Mesothelial cell of epicardium (in vitro differentiated cells): ENCODE measurements at regions not wholly inside any gene's neighbourhood (a gene's known extent, or its start where the extent isn't known, plus 50 kb on each side); places are given as distances from the start of the nearest gene placed in this dataset.

Experiments
- DNase-seq, 2 experiments: peaks; one replicate each; pipeline ENCODE4 v3.0.0; 2021; ENCODE audit warnings: low spot score in 2 of 2; ENCODE audit not compliant: unreplicated experiment in 2 of 2
- H3K27ac Mint-ChIP-seq: 2 replicates; pipeline ENCODE4 v1.8.0; 2021; ENCODE audit warnings: mixed read lengths
- H3K27me3 Mint-ChIP-seq: 2 replicates; pipeline ENCODE4 v1.8.0; 2021; ENCODE audit warnings: low read depth, mixed read lengths
- H3K36me3 Mint-ChIP-seq: 2 replicates; pipeline ENCODE4 v1.8.0; 2021; ENCODE audit warnings: mixed read lengths
- H3K4me1 Mint-ChIP-seq: 2 replicates; pipeline ENCODE4 v1.8.0; 2021; ENCODE audit warnings: mixed read lengths
- H3K4me3 Mint-ChIP-seq: 2 replicates; pipeline ENCODE4 v1.8.0; 2021; ENCODE audit warnings: mild to moderate bottlenecking, moderate library complexity, mixed read lengths
- H3K9me3 Mint-ChIP-seq: 2 replicates; pipeline ENCODE4 v1.8.0; 2021; ENCODE audit warnings: mixed read lengths
- CTCF ChIP-seq: fragments of 200-600 bp; sonication (generic); IDR thresholded peaks from one replicate; pipeline ENCODE4 v1.5.0; 2021; ENCODE audit warnings: antibody characterized with exemption; ENCODE audit not compliant: unreplicated experiment

DNA sequence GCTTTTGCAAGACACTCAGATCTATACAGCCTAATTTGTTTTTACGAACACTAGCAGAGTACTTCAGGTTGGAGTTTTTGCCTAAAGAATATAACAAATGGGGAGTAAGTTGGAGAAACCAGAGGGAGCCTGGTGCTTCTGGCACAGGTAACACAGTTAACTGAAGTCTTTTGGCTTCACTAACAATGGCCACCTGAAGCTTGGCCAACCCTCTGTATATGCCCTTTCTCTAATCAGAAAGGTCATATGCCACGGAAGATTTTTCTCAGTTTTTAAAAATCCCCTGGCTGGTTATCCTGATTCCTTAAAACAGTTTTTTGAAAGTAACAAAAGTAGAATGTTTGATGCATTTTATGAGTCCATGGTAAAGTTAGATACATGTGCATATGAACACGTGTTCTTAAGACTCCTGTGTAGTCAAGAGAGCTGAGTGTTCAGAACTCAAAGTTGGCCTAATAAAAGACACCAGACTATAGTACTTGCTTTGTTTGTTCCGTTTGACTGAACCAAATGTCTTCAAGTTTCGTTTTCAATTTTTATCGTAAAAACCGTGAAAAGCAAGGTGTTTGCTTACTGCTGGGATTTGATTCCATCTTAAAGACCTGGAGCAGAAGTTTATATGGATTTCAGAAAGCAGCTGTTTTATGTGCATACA, 137.5 kb downstream of the KCNRG start:
- TF ChIP-seq CTCF = no peak
- peaks cover 27% of the 10 kb centered on the region for H3K4me1 Mint-ChIP-seq
- H3K27ac Mint-ChIP-seq = no peak overlapping the region
- H3K27me3 Mint-ChIP-seq = no peaks in the 10 kb centered on the region
- H3K36me3 Mint-ChIP-seq = no peaks in the 10 kb centered on the region
- H3K9me3 Mint-ChIP-seq = no peaks in the 10 kb centered on the region
- DNase-seq = no peak
- H3K4me3 Mint-ChIP-seq = no peak overlapping the region

- no peak overlapping the region for H3K4me3 Mint-ChIP-seq
- no peak overlapping the region for H3K27ac Mint-ChIP-seq
- TF ChIP-seq CTCF = no peak
- DNase-seq = no peak
- H3K27me3 Mint-ChIP-seq = no peaks in the 10 kb centered on the region
- peaks cover 27% of the 10 kb centered on the region for H3K4me1 Mint-ChIP-seq
- no peaks in the 10 kb centered on the region for H3K9me3 Mint-ChIP-seq
- H3K36me3 Mint-ChIP-seq = no peaks in the 10 kb centered on the region
These were observed 138.2 kb downstream of the KCNRG start for GRCh38 chr13:50153401-50153800.

GRCh38 chr13:50153876-50154275, 138.6 kb downstream of the KCNRG start:
- TF ChIP-seq CTCF = no peak
- no peak for DNase-seq
- Mint-ChIP-seq H3K27ac (no peak overlapping the region), H3K4me1 (peaks cover 25% of the 10 kb centered on the region), H3K36me3 (no peaks in the 10 kb centered on the region), H3K9me3 (no peaks in the 10 kb centered on the region), H3K27me3 (no peaks in the 10 kb centered on the region), H3K4me3 (no peak overlapping the region)

- Mint-ChIP-seq H3K9me3 (no peaks in the 10 kb centered on the region), H3K4me1 (peaks cover 18% of the 10 kb centered on the region), H3K4me3 (no peak overlapping the region), H3K36me3 (no peaks in the 10 kb centered on the region), H3K27me3 (no peaks in the 10 kb centered on the region), H3K27ac (no peak overlapping the region)
- DNase-seq = no peak
- no peak for TF ChIP-seq CTCF
These were observed 139.5 kb downstream of the KCNRG start for GRCh38 chr13:50154697-50155096.

DNA sequence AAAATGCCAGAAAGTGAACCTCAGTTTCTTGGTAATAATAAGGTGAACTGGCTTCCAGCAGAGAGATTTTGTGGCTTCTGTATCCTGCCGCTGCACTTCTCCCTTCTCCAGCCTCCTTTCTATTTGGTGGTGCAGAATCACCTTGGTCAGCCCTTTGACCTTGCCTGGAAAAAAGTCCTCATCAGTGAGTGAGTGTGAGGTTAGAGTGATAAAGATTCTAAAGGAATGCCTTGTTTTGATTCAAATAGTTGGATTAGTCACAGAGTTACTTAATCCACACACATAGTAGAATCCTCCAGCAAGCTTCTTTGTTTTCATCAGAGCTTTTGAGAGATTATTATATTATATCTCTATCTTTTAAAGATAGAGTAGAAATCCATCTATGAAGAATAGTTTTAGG, 140.9 kb downstream of the KCNRG start:
- no peak overlapping the region for H3K27ac Mint-ChIP-seq
- no peak for TF ChIP-seq CTCF
- H3K4me3 Mint-ChIP-seq = no peak overlapping the region
- no peaks in the 10 kb centered on the region for H3K27me3 Mint-ChIP-seq
- peaks cover 11% of the 10 kb centered on the region for H3K4me1 Mint-ChIP-seq
- H3K36me3 Mint-ChIP-seq = no peaks in the 10 kb centered on the region
- DNase-seq = no peak
- no peaks in the 10 kb centered on the region for H3K9me3 Mint-ChIP-seq

- TF ChIP-seq CTCF = no peak
- H3K9me3 Mint-ChIP-seq = no peaks in the 10 kb centered on the region
- peaks cover 13% of the 10 kb centered on the region for H3K4me1 Mint-ChIP-seq
- H3K27me3 Mint-ChIP-seq = no peaks in the 10 kb centered on the region
- peak overlapping the region; percentile 19 for H3K27ac Mint-ChIP-seq
- H3K4me3 Mint-ChIP-seq = no peak overlapping the region
- H3K36me3 Mint-ChIP-seq = no peaks in the 10 kb centered on the region
- DNase-seq = no peak
These were observed 141.4 kb downstream of the KCNRG start for GRCh38 chr13:50156561-50157127.
